ENCODE measurements at regions not wholly inside any gene's neighbourhood (a gene's known extent, or its start where the extent isn't known, plus 50 kb on each side); places are given as distances from the start of the nearest gene placed in this dataset.

DNA sequence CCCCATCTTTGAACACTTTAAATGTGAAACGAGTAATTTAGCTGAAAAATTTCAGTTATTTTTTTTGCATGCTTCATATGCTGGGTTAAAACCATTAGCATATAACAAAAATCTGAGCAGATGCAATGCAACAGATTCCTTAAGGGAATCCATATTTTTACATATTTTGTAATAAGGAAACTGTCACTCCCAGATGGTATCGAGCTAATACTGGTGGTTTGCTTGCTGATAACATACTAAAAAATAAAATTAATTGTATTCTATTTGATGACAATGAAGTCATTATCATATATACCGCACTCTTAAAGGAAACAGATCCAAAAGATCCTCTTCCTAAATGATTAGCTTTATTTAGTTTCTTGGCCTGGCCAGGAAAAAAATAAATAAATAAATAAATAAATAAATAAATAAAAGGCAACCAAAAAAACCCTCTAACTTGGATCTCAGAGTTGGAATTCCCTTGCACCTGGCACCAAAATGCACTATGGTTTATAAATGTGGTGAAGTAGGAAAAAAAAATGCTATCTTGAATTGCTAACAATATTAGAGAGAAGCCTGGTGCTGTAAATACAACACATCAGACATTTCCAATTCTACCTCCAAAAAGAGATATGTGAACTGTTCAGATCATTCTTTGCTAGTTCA is 503.2 kb upstream of the ARRDC4 start:
- TF ChIP-seq FOXK2 (IDR thresholded peaks at IDR 0.05) (no peak), SP1 (IDR thresholded peaks at IDR 0.05) (no peak), TARDBP (IDR thresholded peaks at IDR 0.05) (no peak), SUZ12 (IDR thresholded peaks at IDR 0.05) (no peak), BHLHE40 (IDR thresholded peaks at IDR 0.05; ENCODE audit: borderline replicate concordance) (no peak), LEF1 (IDR thresholded peaks at IDR 0.05; ENCODE audit: borderline replicate concordance) (no peak), FOXA1 (IDR thresholded peaks at IDR 0.05) (no peak)

Measured in HEK293T (cell line).